ENCODE measurements at regions not wholly inside any gene's neighbourhood (a gene's known extent, or its start where the extent isn't known, plus 50 kb on each side); places are given as distances from the start of the nearest gene placed in this dataset.

DNA sequence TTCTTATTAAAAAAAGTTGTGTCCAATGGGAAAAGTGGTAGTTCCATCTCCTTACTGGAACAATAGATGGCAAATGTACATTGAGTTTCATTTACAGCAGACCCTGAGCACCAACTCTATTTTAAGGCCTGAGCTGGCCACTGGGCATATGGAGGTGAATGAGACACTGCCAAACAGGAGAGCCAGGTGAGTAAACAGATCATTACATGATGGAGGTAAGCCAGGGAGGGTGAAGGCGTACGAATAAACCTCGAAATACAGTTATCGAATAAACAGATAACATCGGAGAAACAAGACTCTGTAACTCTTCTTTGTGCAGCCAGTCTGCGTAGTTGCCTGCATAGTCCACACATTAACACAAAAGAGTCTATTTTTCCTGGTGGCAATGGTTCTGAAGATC lies 446.4 kb upstream of the KLF4 start:
- TF ChIP-seq CTCF (IDR thresholded peaks at IDR 0.05; ENCODE audit: extremely low read depth, insufficient read depth, missing control alignments) = no peak
- in situ Hi-C loops (cut with MboI; ENCODE audit: low pct_unique_long_range_greater_than_20kb, low sequenced_read_pairs, unreplicated experiment) = no loop called here
- no peak for DNase-seq (ENCODE audit: low spot score)

DNA sequence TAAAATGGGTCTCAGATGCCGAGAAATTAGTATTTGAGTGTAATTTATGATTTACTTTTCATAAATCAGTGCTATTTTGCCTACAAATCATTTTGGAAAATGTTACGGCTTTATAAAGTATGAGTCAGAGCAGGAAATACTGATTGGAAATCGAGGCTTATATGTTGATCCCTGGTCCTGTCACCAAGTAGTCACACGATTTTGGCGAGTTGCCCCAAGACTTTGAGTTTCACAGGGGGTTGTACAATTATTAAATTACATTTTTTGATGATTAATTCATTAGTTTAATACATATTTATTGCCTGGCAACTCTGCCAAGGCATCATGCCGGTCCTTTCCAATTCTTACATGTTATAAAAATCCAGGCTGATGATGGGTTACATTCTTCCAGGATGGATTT lies 443.9 kb upstream of the KLF4 start:
- DNase-seq (ENCODE audit: low spot score) = no peak
- no peak for TF ChIP-seq CTCF (IDR thresholded peaks at IDR 0.05; ENCODE audit: extremely low read depth, insufficient read depth, missing control alignments)
- in situ Hi-C loops (cut with MboI; ENCODE audit: low pct_unique_long_range_greater_than_20kb, low sequenced_read_pairs, unreplicated experiment) = no loop called here

GRCh38 chr9:107933097-107933496 lies 443.5 kb upstream of the KLF4 start:
- DNase-seq (ENCODE audit: low spot score) = no peak
- in situ Hi-C loops (cut with MboI; ENCODE audit: low pct_unique_long_range_greater_than_20kb, low sequenced_read_pairs, unreplicated experiment) = no loop called here

DNA sequence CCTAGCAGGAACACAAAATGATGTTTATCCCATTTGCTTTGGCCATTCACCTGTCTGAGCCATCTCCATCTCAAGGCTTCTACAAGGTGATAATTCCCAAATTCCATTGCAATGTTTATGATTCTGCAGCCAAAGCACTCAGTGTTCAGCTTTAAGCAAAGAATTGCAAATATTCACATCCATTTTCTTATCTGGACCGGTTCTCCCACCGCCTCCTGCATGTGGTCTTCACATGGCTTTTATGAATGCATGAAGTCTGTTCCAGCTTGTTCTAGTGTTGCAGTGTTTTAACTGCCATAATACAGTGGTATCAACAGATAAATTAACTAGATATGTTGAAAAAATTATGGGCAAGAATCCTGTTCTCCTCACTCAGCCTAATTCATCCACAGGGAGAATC lies 443.0 kb upstream of the KLF4 start:
- no peak for DNase-seq (ENCODE audit: low spot score)
- TF ChIP-seq CTCF (IDR thresholded peaks at IDR 0.05; ENCODE audit: extremely low read depth, insufficient read depth, missing control alignments) = no peak
- in situ Hi-C loops (cut with MboI; ENCODE audit: low pct_unique_long_range_greater_than_20kb, low sequenced_read_pairs, unreplicated experiment) = no loop called here

More at GRCh38 chr9:107933097-107933496, 443.5 kb upstream of the KLF4 start:
- TF ChIP-seq CTCF (IDR thresholded peaks at IDR 0.05; ENCODE audit: extremely low read depth, insufficient read depth, missing control alignments) = no peak

DNA sequence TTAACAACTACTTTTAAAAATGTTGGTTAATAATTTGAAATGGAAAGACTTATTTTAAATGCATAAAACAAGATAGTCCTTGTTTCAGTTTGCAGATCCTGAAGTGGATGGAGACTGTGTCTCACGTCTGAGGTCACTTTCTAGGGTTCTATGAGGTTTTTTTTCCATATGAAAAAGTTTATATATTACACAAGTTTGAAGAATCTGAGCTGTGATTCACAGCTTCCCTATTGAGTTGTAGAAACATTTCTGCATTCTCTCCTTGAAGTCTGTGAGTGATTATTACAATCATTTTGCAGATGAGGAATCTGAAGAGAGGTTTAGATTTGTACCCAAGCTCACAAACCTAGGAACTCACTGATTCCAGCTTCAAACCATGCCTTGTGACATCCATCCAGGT lies 442.5 kb upstream of the KLF4 start:
- no peak for TF ChIP-seq CTCF (IDR thresholded peaks at IDR 0.05; ENCODE audit: extremely low read depth, insufficient read depth, missing control alignments)
- no peak for DNase-seq (ENCODE audit: low spot score)
- in situ Hi-C loops (cut with MboI; ENCODE audit: low pct_unique_long_range_greater_than_20kb, low sequenced_read_pairs, unreplicated experiment) = no loop called here

DNA sequence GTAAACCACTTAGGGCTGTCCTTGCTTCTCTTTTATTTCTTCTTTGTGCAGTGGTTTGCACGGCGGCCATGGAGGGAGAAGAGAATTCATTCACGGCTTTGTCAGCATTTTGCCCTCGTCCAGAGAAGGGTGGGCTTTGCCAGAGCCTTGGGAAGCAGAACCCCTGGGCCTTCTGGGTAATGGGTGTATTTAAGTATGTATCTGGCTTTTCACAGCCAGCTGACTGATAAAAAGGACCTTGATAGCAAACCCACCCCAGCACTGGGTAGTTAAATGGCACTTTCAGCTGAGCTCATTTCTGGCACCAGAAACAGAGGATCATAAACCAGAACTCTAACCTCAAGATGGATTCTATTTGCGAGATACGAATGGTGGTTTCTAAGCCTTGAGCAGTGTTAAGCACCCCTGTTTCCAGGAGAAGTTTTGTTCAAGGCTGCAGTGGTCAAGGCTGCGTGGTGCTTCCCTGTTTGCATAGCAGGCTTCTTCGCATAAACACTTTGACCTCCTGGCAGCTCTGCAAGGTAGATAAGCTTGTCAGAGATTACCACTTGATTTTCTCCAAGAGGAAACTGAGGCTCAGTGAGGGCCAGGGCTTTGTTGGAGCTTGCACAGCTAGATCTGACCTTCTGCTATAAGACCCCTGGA lies 441.6 kb upstream of the KLF4 start:
- in situ Hi-C loops (cut with MboI; ENCODE audit: low pct_unique_long_range_greater_than_20kb, low sequenced_read_pairs, unreplicated experiment) = no loop called here
- DNase-seq (ENCODE audit: low spot score) = no peak
- TF ChIP-seq CTCF (IDR thresholded peaks at IDR 0.05; ENCODE audit: extremely low read depth, insufficient read depth, missing control alignments) = no peak
